ENCODE measurements at regions not wholly inside any gene's neighbourhood (a gene's known extent, or its start where the extent isn't known, plus 50 kb on each side); places are given as distances from the start of the nearest gene placed in this dataset.

DNA sequence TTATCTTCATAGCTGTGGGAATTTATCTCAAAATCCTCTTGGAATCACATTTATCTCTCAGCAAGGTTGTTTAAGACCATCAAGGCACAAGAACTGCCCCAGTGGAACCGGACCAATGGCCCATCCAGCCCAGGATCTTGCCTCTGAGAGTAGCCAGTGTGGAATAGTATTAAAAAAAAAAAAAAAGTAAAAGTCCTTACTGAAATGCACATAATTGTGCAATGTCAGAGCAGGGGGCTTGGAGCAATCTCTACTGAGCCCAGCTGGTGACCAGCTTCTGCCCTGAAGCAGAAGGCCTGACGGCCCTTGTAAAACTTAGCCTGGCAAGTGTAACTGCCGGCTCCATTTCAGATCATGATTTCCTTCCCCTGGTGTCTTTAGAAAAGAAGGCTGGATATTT lies 355.6 kb upstream of the PIK3C3 start:
- Histone ChIP-seq H3K79me2 (replicated peaks; ENCODE audit: insufficient read depth) (peaks cover 4% of the 10 kb centered on the region), H3K27me3 (ENCODE audit: insufficient read depth) (no peaks in the 10 kb centered on the region), H3K4me1 (ENCODE audit: insufficient read depth) (no peaks in the 10 kb centered on the region), H3K4me3 (no peak overlapping the region), H2AFZ (no peak overlapping the region), H3F3A (replicated peaks; ENCODE audit: low read depth) (no peaks in the 10 kb centered on the region), H3K36me3 (ENCODE audit: insufficient read depth) (no peaks in the 10 kb centered on the region), H3K27ac (ENCODE audit: low read depth) (no peak overlapping the region), H4K20me1 (replicated peaks; ENCODE audit: insufficient read depth) (no peaks in the 10 kb centered on the region), H3K4me2 (no peak overlapping the region), H3K9me2 (ENCODE audit: insufficient read depth) (no peaks in the 10 kb centered on the region)
- H3K36me3 Mint-ChIP-seq (ENCODE audit: low read depth) = no peaks in the 10 kb centered on the region
- H3K4me1 Mint-ChIP-seq = peaks cover 4% of the 10 kb centered on the region; the same call in 2 of the 3 replicates
- H3K4me3 Mint-ChIP-seq = no peak overlapping the region
- H3K27ac Mint-ChIP-seq = no peak overlapping the region
- DNase-seq (ENCODE audit: low spot score) = no peak
- no peak for TF ChIP-seq EZH2 (IDR thresholded peaks at IDR 0.05; ENCODE audit: low read depth, unreplicated experiment)
- TF ChIP-seq, protein P1, sequence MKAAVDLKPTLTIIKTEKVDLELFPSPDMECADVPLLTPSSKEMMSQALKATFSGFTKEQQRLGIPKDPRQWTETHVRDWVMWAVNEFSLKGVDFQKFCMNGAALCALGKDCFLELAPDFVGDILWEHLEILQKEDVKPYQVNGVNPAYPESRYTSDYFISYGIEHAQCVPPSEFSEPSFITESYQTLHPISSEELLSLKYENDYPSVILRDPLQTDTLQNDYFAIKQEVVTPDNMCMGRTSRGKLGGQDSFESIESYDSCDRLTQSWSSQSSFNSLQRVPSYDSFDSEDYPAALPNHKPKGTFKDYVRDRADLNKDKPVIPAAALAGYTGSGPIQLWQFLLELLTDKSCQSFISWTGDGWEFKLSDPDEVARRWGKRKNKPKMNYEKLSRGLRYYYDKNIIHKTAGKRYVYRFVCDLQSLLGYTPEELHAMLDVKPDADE (IDR thresholded peaks at IDR 0.05) = no peak
- no peak for TF ChIP-seq POLR2AphosphoS5 (IDR thresholded peaks at IDR 0.05; ENCODE audit: low read depth)
- TF ChIP-seq CREB1 (CRISPR knock-in tag; IDR thresholded peaks at IDR 0.05; ENCODE audit: low read depth) = no peak
- TF ChIP-seq, protein P2, sequence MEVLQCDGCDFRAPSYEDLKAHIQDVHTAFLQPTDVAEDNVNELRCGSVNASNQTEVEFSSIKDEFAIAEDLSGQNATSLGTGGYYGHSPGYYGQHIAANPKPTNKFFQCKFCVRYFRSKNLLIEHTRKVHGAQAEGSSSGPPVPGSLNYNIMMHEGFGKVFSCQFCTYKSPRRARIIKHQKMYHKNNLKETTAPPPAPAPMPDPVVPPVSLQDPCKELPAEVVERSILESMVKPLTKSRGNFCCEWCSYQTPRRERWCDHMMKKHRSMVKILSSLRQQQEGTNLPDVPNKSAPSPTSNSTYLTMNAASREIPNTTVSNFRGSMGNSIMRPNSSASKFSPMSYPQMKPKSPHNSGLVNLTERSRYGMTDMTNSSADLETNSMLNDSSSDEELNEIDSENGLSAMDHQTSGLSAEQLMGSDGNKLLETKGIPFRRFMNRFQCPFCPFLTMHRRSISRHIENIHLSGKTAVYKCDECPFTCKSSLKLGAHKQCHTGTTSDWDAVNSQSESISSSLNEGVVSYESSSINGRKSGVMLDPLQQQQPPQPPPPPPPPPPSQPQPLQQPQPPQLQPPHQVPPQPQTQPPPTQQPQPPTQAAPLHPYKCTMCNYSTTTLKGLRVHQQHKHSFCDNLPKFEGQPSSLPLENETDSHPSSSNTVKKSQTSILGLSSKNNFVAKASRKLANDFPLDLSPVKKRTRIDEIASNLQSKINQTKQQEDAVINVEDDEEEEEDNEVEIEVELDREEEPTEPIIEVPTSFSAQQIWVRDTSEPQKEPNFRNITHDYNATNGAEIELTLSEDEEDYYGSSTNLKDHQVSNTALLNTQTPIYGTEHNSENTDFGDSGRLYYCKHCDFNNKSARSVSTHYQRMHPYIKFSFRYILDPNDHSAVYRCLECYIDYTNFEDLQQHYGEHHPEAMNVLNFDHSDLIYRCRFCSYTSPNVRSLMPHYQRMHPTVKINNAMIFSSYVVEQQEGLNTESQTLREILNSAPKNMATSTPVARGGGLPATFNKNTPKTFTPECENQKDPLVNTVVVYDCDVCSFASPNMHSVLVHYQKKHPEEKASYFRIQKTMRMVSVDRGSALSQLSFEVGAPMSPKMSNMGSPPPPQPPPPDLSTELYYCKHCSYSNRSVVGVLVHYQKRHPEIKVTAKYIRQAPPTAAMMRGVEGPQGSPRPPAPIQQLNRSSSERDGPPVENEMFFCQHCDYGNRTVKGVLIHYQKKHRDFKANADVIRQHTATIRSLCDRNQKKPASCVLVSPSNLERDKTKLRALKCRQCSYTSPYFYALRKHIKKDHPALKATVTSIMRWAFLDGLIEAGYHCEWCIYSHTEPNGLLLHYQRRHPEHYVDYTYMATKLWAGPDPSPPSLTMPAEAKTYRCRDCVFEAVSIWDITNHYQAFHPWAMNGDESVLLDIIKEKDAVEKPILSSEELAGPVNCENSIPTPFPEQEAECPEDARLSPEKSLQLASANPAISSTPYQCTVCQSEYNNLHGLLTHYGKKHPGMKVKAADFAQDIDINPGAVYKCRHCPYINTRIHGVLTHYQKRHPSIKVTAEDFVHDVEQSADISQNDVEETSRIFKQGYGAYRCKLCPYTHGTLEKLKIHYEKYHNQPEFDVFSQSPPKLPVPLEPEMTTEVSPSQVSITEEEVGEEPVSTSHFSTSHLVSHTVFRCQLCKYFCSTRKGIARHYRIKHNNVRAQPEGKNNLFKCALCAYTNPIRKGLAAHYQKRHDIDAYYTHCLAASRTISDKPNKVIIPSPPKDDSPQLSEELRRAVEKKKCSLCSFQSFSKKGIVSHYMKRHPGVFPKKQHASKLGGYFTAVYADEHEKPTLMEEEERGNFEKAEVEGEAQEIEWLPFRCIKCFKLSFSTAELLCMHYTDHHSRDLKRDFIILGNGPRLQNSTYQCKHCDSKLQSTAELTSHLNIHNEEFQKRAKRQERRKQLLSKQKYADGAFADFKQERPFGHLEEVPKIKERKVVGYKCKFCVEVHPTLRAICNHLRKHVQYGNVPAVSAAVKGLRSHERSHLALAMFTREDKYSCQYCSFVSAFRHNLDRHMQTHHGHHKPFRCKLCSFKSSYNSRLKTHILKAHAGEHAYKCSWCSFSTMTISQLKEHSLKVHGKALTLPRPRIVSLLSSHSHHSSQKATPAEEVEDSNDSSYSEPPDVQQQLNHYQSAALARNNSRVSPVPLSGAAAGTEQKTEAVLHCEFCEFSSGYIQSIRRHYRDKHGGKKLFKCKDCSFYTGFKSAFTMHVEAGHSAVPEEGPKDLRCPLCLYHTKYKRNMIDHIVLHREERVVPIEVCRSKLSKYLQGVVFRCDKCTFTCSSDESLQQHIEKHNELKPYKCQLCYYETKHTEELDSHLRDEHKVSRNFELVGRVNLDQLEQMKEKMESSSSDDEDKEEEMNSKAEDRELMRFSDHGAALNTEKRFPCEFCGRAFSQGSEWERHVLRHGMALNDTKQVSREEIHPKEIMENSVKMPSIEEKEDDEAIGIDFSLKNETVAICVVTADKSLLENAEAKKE (CRISPR knock-in tag; IDR thresholded peaks at IDR 0.05) = no peak
- TF ChIP-seq, protein P3, sequence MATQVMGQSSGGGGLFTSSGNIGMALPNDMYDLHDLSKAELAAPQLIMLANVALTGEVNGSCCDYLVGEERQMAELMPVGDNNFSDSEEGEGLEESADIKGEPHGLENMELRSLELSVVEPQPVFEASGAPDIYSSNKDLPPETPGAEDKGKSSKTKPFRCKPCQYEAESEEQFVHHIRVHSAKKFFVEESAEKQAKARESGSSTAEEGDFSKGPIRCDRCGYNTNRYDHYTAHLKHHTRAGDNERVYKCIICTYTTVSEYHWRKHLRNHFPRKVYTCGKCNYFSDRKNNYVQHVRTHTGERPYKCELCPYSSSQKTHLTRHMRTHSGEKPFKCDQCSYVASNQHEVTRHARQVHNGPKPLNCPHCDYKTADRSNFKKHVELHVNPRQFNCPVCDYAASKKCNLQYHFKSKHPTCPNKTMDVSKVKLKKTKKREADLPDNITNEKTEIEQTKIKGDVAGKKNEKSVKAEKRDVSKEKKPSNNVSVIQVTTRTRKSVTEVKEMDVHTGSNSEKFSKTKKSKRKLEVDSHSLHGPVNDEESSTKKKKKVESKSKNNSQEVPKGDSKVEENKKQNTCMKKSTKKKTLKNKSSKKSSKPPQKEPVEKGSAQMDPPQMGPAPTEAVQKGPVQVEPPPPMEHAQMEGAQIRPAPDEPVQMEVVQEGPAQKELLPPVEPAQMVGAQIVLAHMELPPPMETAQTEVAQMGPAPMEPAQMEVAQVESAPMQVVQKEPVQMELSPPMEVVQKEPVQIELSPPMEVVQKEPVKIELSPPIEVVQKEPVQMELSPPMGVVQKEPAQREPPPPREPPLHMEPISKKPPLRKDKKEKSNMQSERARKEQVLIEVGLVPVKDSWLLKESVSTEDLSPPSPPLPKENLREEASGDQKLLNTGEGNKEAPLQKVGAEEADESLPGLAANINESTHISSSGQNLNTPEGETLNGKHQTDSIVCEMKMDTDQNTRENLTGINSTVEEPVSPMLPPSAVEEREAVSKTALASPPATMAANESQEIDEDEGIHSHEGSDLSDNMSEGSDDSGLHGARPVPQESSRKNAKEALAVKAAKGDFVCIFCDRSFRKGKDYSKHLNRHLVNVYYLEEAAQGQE (IDR thresholded peaks at IDR 0.05; ENCODE audit: unreplicated experiment) = no peak
- no peak for TF ChIP-seq ZNF331 (CRISPR knock-in tag; IDR thresholded peaks at IDR 0.05; ENCODE audit: low read depth)
- TF ChIP-seq STAT1 (IDR thresholded peaks at IDR 0.05; ENCODE audit: unreplicated experiment) = no peak
- no peak for TF ChIP-seq NANOG (IDR thresholded peaks at IDR 0.05; ENCODE audit: borderline replicate concordance)
- no peak for TF ChIP-seq ZNF114 (CRISPR knock-in tag; IDR thresholded peaks at IDR 0.05)
- TF ChIP-seq EZH2phosphoT487 (IDR thresholded peaks at IDR 0.05; ENCODE audit: unreplicated experiment) = no peak
- TF ChIP-seq, protein P4, sequence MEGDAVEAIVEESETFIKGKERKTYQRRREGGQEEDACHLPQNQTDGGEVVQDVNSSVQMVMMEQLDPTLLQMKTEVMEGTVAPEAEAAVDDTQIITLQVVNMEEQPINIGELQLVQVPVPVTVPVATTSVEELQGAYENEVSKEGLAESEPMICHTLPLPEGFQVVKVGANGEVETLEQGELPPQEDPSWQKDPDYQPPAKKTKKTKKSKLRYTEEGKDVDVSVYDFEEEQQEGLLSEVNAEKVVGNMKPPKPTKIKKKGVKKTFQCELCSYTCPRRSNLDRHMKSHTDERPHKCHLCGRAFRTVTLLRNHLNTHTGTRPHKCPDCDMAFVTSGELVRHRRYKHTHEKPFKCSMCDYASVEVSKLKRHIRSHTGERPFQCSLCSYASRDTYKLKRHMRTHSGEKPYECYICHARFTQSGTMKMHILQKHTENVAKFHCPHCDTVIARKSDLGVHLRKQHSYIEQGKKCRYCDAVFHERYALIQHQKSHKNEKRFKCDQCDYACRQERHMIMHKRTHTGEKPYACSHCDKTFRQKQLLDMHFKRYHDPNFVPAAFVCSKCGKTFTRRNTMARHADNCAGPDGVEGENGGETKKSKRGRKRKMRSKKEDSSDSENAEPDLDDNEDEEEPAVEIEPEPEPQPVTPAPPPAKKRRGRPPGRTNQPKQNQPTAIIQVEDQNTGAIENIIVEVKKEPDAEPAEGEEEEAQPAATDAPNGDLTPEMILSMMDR (conservative IDR thresholded peaks at IDR 0.05; ENCODE audit: low read depth in 2 of 2) = no peak
- no peak for TF ChIP-seq JUNB (IDR thresholded peaks at IDR 0.05; ENCODE audit: unreplicated experiment)
- peaks cover 1% of the 10 kb centered on the region for H3K27me3 Mint-ChIP-seq (ENCODE audit: insufficient read depth, low read depth, poor library complexity)
- no peak for ATAC-seq
- H3K9me3 Mint-ChIP-seq = no peaks in the 10 kb centered on the region

All from GM23338 (cell line).